Activated T-helper 17 cell treated with anti-CD3 and anti-CD28 coated beads, Interleukin-2, amount 50 U/mL, for 72 hours (primary cell): ENCODE measurements at regions not wholly inside any gene's neighbourhood (a gene's known extent, or its start where the extent isn't known, plus 50 kb on each side); places are given as distances from the start of the nearest gene placed in this dataset.

Experiments used
- ATAC-seq: fragments of 150-1000 bp; cut with Tn5 transposase; replicated peaks from 2 replicates; pipeline ENCODE4 v1.10.0; 2021; ENCODE audit warnings: mild to moderate bottlenecking, moderate library complexity
- H3K27ac Mint-ChIP-seq: one replicate; pipeline ENCODE4 v1.8.0; 2022; ENCODE audit warnings: mixed read lengths
- H3K27me3 Mint-ChIP-seq: one replicate; pipeline ENCODE4 v1.8.0; 2022; ENCODE audit warnings: mixed read lengths
- H3K36me3 Mint-ChIP-seq: one replicate; pipeline ENCODE4 v1.8.0; 2022; ENCODE audit warnings: low read depth, mild to moderate bottlenecking, mixed read lengths
- H3K4me1 Mint-ChIP-seq: one replicate; pipeline ENCODE4 v1.8.0; 2022; ENCODE audit warnings: mixed read lengths
- H3K4me3 Mint-ChIP-seq: one replicate; pipeline ENCODE4 v1.8.0; 2022; ENCODE audit warnings: mild to moderate bottlenecking, mixed read lengths
- H3K9me3 Mint-ChIP-seq: one replicate; pipeline ENCODE4 v1.8.0; 2022; ENCODE audit warnings: mixed read lengths

GRCh38 chr3:27590437-27591298 lies 106.5 kb upstream of the SLC4A7 start:
- no peaks in the 10 kb centered on the region for H3K27me3 Mint-ChIP-seq
- no peaks in the 10 kb centered on the region for H3K9me3 Mint-ChIP-seq
- no peaks in the 10 kb centered on the region for H3K36me3 Mint-ChIP-seq

GRCh38 chr3:27589795-27590194 lies 105.6 kb upstream of the SLC4A7 start:
- Mint-ChIP-seq H3K27ac (peak overlapping the region; percentile 72), H3K4me3 (peak overlapping the region; percentile 66), H3K27me3 (no peaks in the 10 kb centered on the region), H3K36me3 (no peaks in the 10 kb centered on the region), H3K9me3 (no peaks in the 10 kb centered on the region), H3K4me1 (peaks cover 32% of the 10 kb centered on the region)
- ATAC-seq, result no peak

More at GRCh38 chr3:27590437-27591298, 106.5 kb upstream of the SLC4A7 start:
- Mint-ChIP-seq H3K4me1 (peaks cover 32% of the 10 kb centered on the region), H3K4me3 (peak overlapping the region; percentile 66), H3K27ac (peak overlapping the region; percentile 72)
- peak; percentile 80 for ATAC-seq

DNA sequence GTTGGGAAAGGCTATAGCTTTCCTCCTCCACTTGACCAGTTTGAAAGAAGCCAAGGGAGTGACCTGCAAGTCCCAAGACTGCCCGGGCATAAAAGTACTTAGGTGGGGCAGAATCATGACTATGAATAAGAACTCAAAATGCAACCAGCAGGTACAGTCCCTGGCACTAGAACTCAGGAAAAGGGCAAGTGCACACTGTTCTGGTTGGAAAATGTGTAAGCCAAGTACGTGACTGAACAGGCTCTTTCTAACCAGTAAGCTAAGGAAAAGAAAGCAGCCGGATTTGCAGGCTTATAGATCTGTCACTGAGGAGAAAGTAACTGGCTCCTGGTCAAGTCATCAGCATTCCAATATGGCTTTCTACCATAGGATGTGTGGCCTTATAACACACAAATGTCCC lies 101.2 kb upstream of the SLC4A7 start:
- no peaks in the 10 kb centered on the region for H3K36me3 Mint-ChIP-seq
- ATAC-seq, result no peak
- no peaks in the 10 kb centered on the region for H3K27me3 Mint-ChIP-seq
- H3K9me3 Mint-ChIP-seq, result no peaks in the 10 kb centered on the region
- H3K4me1 Mint-ChIP-seq, result peaks cover 9% of the 10 kb centered on the region
- H3K4me3 Mint-ChIP-seq, result no peak overlapping the region
- H3K27ac Mint-ChIP-seq, result no peak overlapping the region

DNA sequence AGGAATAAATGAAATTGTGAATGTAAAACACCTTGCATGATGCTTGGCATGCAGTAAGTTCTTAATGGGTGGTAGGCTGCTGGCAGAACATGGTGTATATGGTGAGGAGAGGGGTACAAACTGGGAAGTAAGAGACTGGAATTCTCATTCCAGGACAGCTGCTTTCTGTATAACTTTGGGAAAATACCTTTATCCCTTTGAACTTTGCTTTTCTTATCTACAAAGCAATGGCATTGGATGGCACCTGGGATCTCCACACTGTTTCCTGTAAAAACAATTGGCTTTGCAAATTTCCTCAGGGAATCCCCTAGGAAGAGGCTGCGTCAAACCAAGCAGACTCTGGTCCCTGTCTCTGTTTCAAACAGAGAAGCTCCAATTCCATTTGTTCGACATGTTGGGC lies 100.7 kb upstream of the SLC4A7 start:
- no peak overlapping the region for H3K27ac Mint-ChIP-seq
- no peak for ATAC-seq
- H3K9me3 Mint-ChIP-seq, result no peaks in the 10 kb centered on the region
- no peak overlapping the region for H3K4me3 Mint-ChIP-seq
- no peaks in the 10 kb centered on the region for H3K36me3 Mint-ChIP-seq
- H3K4me1 Mint-ChIP-seq, result peaks cover 3% of the 10 kb centered on the region
- no peaks in the 10 kb centered on the region for H3K27me3 Mint-ChIP-seq

- no peaks in the 10 kb centered on the region for H3K36me3 Mint-ChIP-seq
- no peak overlapping the region for H3K4me3 Mint-ChIP-seq
- H3K27me3 Mint-ChIP-seq, result no peaks in the 10 kb centered on the region
- ATAC-seq, result no peak
- no peaks in the 10 kb centered on the region for H3K9me3 Mint-ChIP-seq
- no peaks in the 10 kb centered on the region for H3K4me1 Mint-ChIP-seq
- H3K27ac Mint-ChIP-seq, result no peak overlapping the region
Measured at GRCh38 chr3:27581852-27582251, 97.7 kb upstream of the SLC4A7 start.

GRCh38 chr3:27578032-27578431 lies 93.8 kb upstream of the SLC4A7 start:
- no peak for ATAC-seq
- Mint-ChIP-seq H3K36me3 (no peaks in the 10 kb centered on the region), H3K4me1 (no peaks in the 10 kb centered on the region), H3K9me3 (no peaks in the 10 kb centered on the region), H3K4me3 (no peak overlapping the region), H3K27me3 (no peaks in the 10 kb centered on the region), H3K27ac (no peak overlapping the region)

GRCh38 chr3:27577504-27577903 lies 93.3 kb upstream of the SLC4A7 start:
- H3K4me1 Mint-ChIP-seq, result no peaks in the 10 kb centered on the region

DNA sequence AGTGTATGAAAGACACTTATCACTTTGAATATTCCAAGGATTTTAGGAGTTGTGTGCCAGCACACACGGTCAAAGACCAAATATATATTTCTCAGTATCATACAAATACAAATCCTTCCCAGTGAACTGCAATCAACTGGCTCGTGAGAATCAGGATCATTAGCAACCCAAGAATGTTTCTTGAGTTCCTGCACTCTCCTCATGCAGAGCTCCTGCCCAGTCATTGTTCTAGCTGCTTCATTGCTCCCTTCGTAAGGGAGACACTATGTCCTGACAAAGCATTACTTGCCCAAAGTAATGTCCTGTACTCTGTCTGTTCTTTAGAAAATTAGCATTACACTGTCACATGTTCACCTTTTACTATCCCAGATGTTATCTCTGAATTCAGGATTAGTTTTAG lies 92.0 kb upstream of the SLC4A7 start:
- H3K4me1 Mint-ChIP-seq, result no peaks in the 10 kb centered on the region
- H3K4me3 Mint-ChIP-seq, result no peak overlapping the region
- H3K36me3 Mint-ChIP-seq, result no peaks in the 10 kb centered on the region
- H3K27me3 Mint-ChIP-seq, result no peaks in the 10 kb centered on the region
- no peaks in the 10 kb centered on the region for H3K9me3 Mint-ChIP-seq
- H3K27ac Mint-ChIP-seq, result no peak overlapping the region
- ATAC-seq, result no peak

More at GRCh38 chr3:27577504-27577903, 93.3 kb upstream of the SLC4A7 start:
- Mint-ChIP-seq H3K36me3 (no peaks in the 10 kb centered on the region), H3K27me3 (no peaks in the 10 kb centered on the region), H3K4me3 (no peak overlapping the region), H3K27ac (no peak overlapping the region), H3K9me3 (no peaks in the 10 kb centered on the region)
- ATAC-seq, result no peak

DNA sequence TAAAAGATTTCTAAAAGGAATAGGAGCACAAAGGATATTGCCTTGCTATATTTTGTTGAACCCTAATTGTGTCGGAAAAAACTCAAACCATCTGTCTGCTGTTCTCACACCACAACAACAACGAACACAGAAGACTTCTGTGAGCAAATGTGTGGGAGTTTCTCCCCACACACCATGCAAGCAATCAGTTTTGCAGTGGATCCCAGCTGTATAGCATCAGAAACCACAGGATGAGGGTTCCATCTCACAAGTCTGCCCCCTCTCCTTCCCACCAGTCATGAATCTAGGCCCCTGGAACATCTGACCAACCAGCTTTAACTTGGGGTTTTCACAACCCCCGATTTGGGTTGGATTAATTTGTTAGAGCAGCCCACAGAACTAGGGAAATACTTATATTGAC lies 91.3 kb upstream of the SLC4A7 start:
- Mint-ChIP-seq H3K4me3 (no peak overlapping the region), H3K27me3 (no peaks in the 10 kb centered on the region), H3K4me1 (no peaks in the 10 kb centered on the region), H3K36me3 (no peaks in the 10 kb centered on the region), H3K9me3 (no peaks in the 10 kb centered on the region), H3K27ac (no peak overlapping the region)
- ATAC-seq, result no peak

DNA sequence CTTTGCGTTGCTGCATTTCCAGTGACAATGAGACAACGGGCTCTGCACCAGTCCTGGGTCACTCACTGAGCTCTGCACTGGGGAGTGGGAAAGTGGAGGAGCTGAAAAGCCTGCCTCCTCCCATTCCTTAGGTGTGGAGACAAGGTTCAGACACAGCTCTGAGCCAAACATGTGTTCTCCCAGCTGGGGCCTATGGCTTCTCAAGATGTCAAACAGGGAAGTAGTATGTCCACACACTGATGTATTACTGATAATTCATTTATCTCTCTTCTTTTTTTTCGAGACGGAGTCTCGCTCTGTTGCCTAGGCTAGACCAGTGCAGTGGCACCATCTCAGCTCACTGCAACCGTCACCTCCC lies 90.2 kb upstream of the SLC4A7 start:
- no peak overlapping the region for H3K4me3 Mint-ChIP-seq
- no peaks in the 10 kb centered on the region for H3K27me3 Mint-ChIP-seq
- H3K9me3 Mint-ChIP-seq, result no peaks in the 10 kb centered on the region
- H3K4me1 Mint-ChIP-seq, result no peaks in the 10 kb centered on the region
- no peak for ATAC-seq
- no peaks in the 10 kb centered on the region for H3K36me3 Mint-ChIP-seq
- no peak overlapping the region for H3K27ac Mint-ChIP-seq

DNA sequence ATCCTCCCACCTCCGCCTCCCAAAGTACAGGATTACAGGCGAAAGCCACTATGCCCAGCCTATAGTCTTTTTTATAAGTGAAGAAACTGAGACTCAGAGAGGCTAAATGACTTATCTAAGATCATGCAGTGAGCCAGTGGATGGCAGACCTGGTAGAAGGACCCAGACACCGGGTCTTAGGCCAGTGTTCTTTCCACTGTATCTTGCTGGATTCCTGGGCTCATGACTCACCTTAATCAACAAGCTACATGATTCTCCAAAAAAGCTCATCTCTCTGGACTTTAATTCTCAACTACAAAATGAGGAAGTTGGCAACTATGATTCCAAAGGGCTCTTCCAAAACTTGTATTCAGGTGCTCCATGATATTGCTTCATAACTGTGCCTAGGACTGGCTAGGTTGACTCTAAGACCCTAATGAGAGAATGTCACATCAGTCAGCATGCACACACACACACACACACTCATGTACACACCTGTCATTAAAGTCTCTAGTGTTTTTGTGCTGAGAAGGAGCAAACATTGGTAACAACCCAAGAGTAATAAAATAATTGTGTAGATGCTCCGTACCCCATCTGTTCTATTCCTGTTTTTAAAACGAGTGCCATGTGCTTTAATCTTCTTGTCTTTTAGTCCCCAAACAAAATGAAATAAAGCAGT lies 89.7 kb upstream of the SLC4A7 start:
- H3K4me3 Mint-ChIP-seq, result no peak overlapping the region
- no peaks in the 10 kb centered on the region for H3K36me3 Mint-ChIP-seq
- H3K27ac Mint-ChIP-seq, result no peak overlapping the region
- no peak for ATAC-seq
- H3K4me1 Mint-ChIP-seq, result no peaks in the 10 kb centered on the region
- no peaks in the 10 kb centered on the region for H3K9me3 Mint-ChIP-seq
- H3K27me3 Mint-ChIP-seq, result no peaks in the 10 kb centered on the region

GRCh38 chr3:27573138-27573537 lies 89.0 kb upstream of the SLC4A7 start:
- H3K27me3 Mint-ChIP-seq, result no peaks in the 10 kb centered on the region
- H3K4me1 Mint-ChIP-seq, result no peaks in the 10 kb centered on the region
- no peak for ATAC-seq
- no peaks in the 10 kb centered on the region for H3K9me3 Mint-ChIP-seq
- no peak overlapping the region for H3K27ac Mint-ChIP-seq
- no peaks in the 10 kb centered on the region for H3K36me3 Mint-ChIP-seq
- H3K4me3 Mint-ChIP-seq, result no peak overlapping the region

DNA sequence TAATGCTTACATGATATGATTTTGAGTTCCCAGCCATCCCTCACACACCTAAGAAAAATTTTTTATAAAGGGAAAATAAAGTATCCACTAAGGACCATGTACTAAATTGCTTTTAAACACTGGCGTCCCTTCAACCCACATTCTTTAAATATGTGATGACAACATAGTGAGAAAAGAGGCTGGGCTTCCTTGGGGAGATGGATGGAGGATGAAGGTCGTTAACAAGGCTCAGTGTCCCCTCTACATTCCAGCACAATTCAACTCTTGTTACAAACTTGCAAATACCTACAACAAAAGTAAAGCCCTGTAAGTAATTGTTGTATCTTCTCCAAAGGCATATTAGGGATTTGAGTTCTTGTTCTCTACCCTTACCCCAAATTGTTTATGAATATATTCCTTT lies 87.2 kb upstream of the SLC4A7 start:
- Mint-ChIP-seq H3K9me3 (no peaks in the 10 kb centered on the region), H3K27ac (no peak overlapping the region), H3K36me3 (no peaks in the 10 kb centered on the region), H3K27me3 (no peaks in the 10 kb centered on the region), H3K4me3 (no peak overlapping the region), H3K4me1 (no peaks in the 10 kb centered on the region)
- no peak for ATAC-seq

DNA sequence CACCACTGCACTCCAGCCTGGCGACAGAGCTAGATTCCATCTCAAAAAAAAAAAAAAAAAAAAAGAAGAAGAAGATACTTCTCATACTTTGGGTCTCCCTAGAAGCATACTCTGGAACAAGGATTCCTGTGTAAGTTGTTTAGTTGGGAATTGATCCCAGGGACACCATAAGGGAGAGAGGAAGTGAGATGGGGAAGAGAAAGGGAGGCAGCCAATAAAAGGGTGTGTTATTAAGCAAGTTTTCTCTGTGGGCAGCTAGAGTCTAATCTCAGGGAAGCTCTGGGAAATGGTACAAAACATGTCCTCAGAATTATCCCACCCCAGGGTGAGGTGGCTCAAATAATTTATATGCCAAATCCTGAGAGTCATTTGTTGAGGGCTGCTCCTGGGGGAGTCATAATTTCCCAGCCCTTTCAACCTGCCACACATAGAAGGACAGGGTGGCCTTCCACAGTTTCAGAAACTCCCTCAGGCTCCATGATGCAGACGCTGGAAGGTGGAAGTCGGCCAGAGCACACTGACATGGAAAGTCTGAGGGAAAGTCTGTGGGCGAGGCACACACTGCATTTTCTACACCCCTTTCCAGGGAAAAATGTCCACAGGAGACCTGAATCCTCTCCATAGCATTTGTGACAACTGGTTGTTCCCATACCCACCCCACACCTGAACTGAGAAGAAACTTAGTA lies 86.4 kb upstream of the SLC4A7 start:
- no peaks in the 10 kb centered on the region for H3K4me1 Mint-ChIP-seq
- H3K9me3 Mint-ChIP-seq, result no peaks in the 10 kb centered on the region
- H3K27me3 Mint-ChIP-seq, result no peaks in the 10 kb centered on the region
- no peak for ATAC-seq
- H3K27ac Mint-ChIP-seq, result no peak overlapping the region
- H3K36me3 Mint-ChIP-seq, result no peaks in the 10 kb centered on the region
- no peak overlapping the region for H3K4me3 Mint-ChIP-seq

DNA sequence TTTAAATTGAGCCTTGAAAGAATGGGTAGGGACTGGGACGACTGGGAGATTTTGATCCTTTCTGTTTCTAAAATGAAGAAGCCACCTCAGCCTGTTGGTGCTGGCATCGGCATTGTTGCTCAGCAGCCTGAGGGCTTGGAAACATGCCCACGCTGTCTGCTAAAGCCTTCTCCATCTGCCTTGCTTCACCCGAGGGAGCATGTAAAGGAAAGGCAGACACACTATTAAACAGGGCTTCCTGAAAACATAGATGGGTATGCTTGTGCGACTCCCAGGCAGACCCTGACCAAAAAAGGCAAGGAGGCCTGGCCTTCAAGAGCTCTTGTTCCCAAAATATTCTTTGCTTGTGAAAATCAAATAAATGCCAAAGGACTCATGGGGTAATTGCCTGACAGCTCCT lies 84.2 kb upstream of the SLC4A7 start:
- Mint-ChIP-seq H3K4me3 (no peak overlapping the region), H3K36me3 (no peaks in the 10 kb centered on the region), H3K4me1 (no peaks in the 10 kb centered on the region), H3K27ac (no peak overlapping the region), H3K27me3 (no peaks in the 10 kb centered on the region), H3K9me3 (no peaks in the 10 kb centered on the region)
- no peak for ATAC-seq
